HG02938 (cell line): ENCODE measurements at regions not wholly inside any gene's neighbourhood (a gene's known extent, or its start where the extent isn't known, plus 50 kb on each side); places are given as distances from the start of the nearest gene placed in this dataset.
A peak's percentile ranks its signal among the peaks of the same experiment; 100 is the strongest.

Experiments
- ATAC-seq: cut with Tn5 transposase; IDR thresholded peaks from one replicate; pipeline ENCODE4 v1.9.1; 2021; ENCODE audit warnings: mild to moderate bottlenecking, moderate library complexity; ENCODE audit not compliant: unreplicated experiment

GRCh38 chr1:235925016-235925415 lies 58.3 kb upstream of the LYST start:
- no peak for ATAC-seq

DNA sequence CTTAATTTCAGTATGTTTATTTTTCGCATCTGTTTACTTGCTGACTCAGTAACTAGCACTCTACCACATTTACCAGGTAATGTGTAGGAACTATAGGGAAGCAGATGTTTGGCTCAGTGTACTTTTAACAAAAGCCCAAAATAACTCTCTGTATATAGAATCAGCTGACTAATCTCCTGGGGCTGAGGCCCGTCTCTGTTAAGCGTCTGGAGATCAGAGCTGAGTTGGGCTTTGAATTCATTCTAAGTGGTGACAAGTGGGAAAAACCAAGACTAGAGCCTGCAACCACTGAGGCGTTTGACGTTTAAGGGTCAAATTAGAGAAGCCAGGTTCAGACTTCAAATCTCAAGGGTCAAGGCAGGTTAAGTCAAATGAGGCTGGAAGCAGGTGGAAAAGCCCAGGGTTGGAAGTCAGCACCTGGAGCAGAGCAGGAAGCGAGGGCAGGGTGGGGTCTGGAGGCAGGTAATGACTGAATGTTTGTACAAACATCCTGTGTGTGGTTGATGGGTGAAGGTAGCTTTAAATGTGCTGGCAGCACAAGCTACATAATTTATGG lies 56.8 kb upstream of the LYST start:
- no peak for ATAC-seq

- ATAC-seq = no peak
These were observed 54.1 kb upstream of the LYST start for GRCh38 chr1:235920596-235921375.

DNA sequence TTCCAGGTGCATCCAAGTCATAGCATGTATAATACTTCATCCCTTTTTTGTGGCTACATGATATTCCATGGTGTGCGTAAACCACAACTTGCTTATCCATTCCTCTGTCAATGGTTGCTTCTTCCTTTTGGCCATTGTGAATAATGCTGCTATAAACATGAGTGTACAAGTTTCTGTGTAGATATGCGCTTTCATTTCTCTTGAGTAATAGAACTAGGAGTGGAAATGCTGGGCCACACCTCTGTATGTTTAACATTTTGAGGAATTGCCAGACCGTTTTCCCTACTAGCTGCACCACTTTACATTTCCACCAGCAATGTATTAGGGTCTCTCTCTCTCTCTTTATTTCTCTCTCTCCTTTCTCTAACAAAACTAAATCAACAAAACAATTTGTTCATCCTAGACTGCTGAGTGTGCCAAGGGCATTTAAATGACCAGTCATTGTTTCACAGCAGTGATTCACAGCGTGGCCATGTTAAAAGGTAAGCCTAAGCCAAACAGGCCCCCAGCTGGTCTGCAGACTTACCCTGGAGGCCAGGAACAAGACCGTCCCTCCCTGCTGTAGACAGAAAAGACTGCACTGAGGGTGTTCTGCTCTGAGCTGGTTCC lies 53.2 kb upstream of the LYST start:
- ATAC-seq = no peak

- ATAC-seq = no peak
These were observed 52.6 kb upstream of the LYST start for GRCh38 chr1:235919127-235919832.

- no peak for ATAC-seq
These were observed 51.8 kb upstream of the LYST start for GRCh38 chr1:235918465-235918864.

DNA sequence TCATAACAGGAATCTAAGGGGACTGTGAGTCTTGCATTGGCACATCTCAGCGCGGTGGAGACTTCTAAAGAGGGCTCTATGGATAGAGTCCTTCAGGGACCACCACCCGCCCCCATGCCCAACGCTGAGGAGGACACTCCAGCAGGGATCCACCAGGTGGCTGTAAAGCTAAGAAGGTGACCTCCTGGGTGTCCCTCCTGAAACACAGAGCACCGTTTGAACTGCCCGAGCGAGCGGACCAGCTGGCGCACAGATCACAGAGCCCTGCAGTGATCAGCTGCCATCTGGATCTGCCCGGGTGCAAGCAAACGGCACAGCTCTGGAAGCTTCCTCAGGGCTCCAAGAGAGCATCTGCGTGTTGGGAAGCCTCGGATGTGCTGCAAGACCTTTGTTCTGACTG lies 51.3 kb upstream of the LYST start:
- no peak for ATAC-seq

GRCh38 chr1:235917267-235917811 lies 50.6 kb upstream of the LYST start:
- peak; percentile 92 for ATAC-seq
